ENCODE measurements at regions not wholly inside any gene's neighbourhood (a gene's known extent, or its start where the extent isn't known, plus 50 kb on each side); places are given as distances from the start of the nearest gene placed in this dataset.

- TF ChIP-seq POLR2A (IDR thresholded peaks at IDR 0.05) (no peak), EP300 (IDR thresholded peaks at IDR 0.05) (no peak), CTCF (IDR thresholded peaks at IDR 0.05) (no peak)
Measured at GRCh38 chr3:124450366-124450765, 279.9 kb upstream of the UMPS start.
